Superior temporal gyrus (tissue), 1 donor: ENCODE measurements at regions not wholly inside any gene's neighbourhood (a gene's known extent, or its start where the extent isn't known, plus 50 kb on each side); places are given as distances from the start of the nearest gene placed in this dataset.
"Not testable (repeated sequence)": the region's sequence is repeated elsewhere in the genome, so short reads cannot be mapped to it uniquely, and the experiment has no call there.

ENCODE experiments used
- DNase-seq: peaks from one replicate; pipeline ENCODE4 v3.0.0-alpha.2; 2016; ENCODE audit errors: extremely low spot score

- DNase-seq, result not testable (repeated sequence)
Observed at GRCh38 chr4:79559398-79559797, 151.4 kb upstream of the GK2 start.

- no peak for DNase-seq
Observed at GRCh38 chr4:79552311-79552710, 144.3 kb upstream of the GK2 start.

- no peak for DNase-seq
Observed at GRCh38 chr4:79551555-79551954, 143.5 kb upstream of the GK2 start.

- DNase-seq, result no peak
Observed at GRCh38 chr4:79547851-79548250, 139.8 kb upstream of the GK2 start.

GRCh38 chr4:79545292-79545691 is 137.3 kb upstream of the GK2 start:
- peak; percentile 30 for DNase-seq

GRCh38 chr4:79540143-79540542 is 132.1 kb upstream of the GK2 start:
- DNase-seq, result no peak

GRCh38 chr4:79535516-79535915 is 127.5 kb upstream of the GK2 start:
- no peak for DNase-seq

- no peak for DNase-seq
Observed at GRCh38 chr4:79528241-79528706, 120.2 kb upstream of the GK2 start.

GRCh38 chr4:79526641-79527565 is 118.9 kb upstream of the GK2 start:
- peak; percentile 26 for DNase-seq

GRCh38 chr4:79516114-79516513 is 108.1 kb upstream of the GK2 start:
- no peak for DNase-seq

GRCh38 chr4:79514621-79515329 is 106.7 kb upstream of the GK2 start:
- DNase-seq, result peak; percentile 63

- peak; percentile 66 for DNase-seq
Observed at GRCh38 chr4:79513576-79513975, 105.5 kb upstream of the GK2 start.

GRCh38 chr4:79512363-79512762 is 104.3 kb upstream of the GK2 start:
- no peak for DNase-seq

GRCh38 chr4:79502081-79502480 is 94.1 kb upstream of the GK2 start:
- DNase-seq, result no peak

GRCh38 chr4:79498282-79498681 is 90.3 kb upstream of the GK2 start:
- DNase-seq, result no peak

- DNase-seq, result no peak
Observed at GRCh38 chr4:79497001-79497400, 89.0 kb upstream of the GK2 start.

- no peak for DNase-seq
Observed at GRCh38 chr4:79495447-79495846, 87.4 kb upstream of the GK2 start.

GRCh38 chr4:79492148-79492547 is 84.1 kb upstream of the GK2 start:
- no peak for DNase-seq

GRCh38 chr4:79489506-79489905 is 81.5 kb upstream of the GK2 start:
- DNase-seq, result no peak

- DNase-seq, result no peak
Observed at GRCh38 chr4:79476196-79476595, 68.2 kb upstream of the GK2 start.

- no peak for DNase-seq
Observed at GRCh38 chr4:79473439-79473724, 65.4 kb upstream of the GK2 start.

GRCh38 chr4:79472693-79473438 is 64.8 kb upstream of the GK2 start:
- DNase-seq, result no peak
